Prostate gland (tissue), 2 donors: ENCODE measurements at regions not wholly inside any gene's neighbourhood (a gene's known extent, or its start where the extent isn't known, plus 50 kb on each side); places are given as distances from the start of the nearest gene placed in this dataset.

Experiments
- CTCF ChIP-seq, 4 experiments: fragments of 200-600 bp in 2 of 4; fragments of 450-650 bp in 2 of 4; sonication (generic) in 2 of 4; IDR thresholded peaks; 1 replicate in 3 of 4; 2 replicates in 1 of 4; pipeline ENCODE4 v1.5.1; 2016 to 2019; ENCODE audit warnings: antibody characterized with exemption in 4 of 4, mild to moderate bottlenecking in 2 of 4, moderate library complexity in 2 of 4
- POLR2A ChIP-seq: fragments of 450-650 bp; IDR thresholded peaks from one replicate; pipeline ENCODE4 v1.6.1; 2016; ENCODE audit warnings: antibody characterized with exemption, mild to moderate bottlenecking
- POLR2AphosphoS5 ChIP-seq: sonication (generic); formaldehyde crosslinking; IDR thresholded peaks from one replicate; pipeline ENCODE4 v1.6.1; 2017; ENCODE audit warnings: antibody characterized with exemption

GRCh38 chr7:94311515-94311914 lies 83.2 kb upstream of the COL1A2 start:
- TF ChIP-seq CTCF (IDR thresholded peaks at IDR 0.05) (no peak), POLR2A (no peak), POLR2AphosphoS5 (no peak)
